Lower leg skin (tissue), 3 donors: ENCODE measurements at regions not wholly inside any gene's neighbourhood (a gene's known extent, or its start where the extent isn't known, plus 50 kb on each side); places are given as distances from the start of the nearest gene placed in this dataset.

Source experiments
- POLR2A ChIP-seq, 2 donors: fragments of 450-650 bp; IDR thresholded peaks; one replicate each; pipeline ENCODE4 v1.6.1; 2016 to 2017; ENCODE audit warnings: antibody characterized with exemption in 2 of 2, mild to moderate bottlenecking in 1 of 2, moderate library complexity in 1 of 2
- TF ChIP-seq, protein P1 (sequence below), 3 donors: fragments of 450-650 bp; IDR thresholded peaks; one replicate each; pipeline ENCODE4 v1.5.1; 2016; ENCODE audit warnings: antibody characterized with exemption in 3 of 3, mild to moderate bottlenecking in 3 of 3, moderate library complexity in 2 of 3

GRCh38 chr2:176704282-176704858 lies 435.1 kb downstream of the MTX2 start:
- TF ChIP-seq, protein P1, sequence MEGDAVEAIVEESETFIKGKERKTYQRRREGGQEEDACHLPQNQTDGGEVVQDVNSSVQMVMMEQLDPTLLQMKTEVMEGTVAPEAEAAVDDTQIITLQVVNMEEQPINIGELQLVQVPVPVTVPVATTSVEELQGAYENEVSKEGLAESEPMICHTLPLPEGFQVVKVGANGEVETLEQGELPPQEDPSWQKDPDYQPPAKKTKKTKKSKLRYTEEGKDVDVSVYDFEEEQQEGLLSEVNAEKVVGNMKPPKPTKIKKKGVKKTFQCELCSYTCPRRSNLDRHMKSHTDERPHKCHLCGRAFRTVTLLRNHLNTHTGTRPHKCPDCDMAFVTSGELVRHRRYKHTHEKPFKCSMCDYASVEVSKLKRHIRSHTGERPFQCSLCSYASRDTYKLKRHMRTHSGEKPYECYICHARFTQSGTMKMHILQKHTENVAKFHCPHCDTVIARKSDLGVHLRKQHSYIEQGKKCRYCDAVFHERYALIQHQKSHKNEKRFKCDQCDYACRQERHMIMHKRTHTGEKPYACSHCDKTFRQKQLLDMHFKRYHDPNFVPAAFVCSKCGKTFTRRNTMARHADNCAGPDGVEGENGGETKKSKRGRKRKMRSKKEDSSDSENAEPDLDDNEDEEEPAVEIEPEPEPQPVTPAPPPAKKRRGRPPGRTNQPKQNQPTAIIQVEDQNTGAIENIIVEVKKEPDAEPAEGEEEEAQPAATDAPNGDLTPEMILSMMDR (IDR thresholded peaks at IDR 0.05), result no peak
- TF ChIP-seq POLR2A (IDR thresholded peaks at IDR 0.05), result no peak
